ENCODE measurements at regions not wholly inside any gene's neighbourhood (a gene's known extent, or its start where the extent isn't known, plus 50 kb on each side); places are given as distances from the start of the nearest gene placed in this dataset.

GRCh38 chr15:36271048-36271447 lies 308.4 kb upstream of the CDIN1 start:
- FAIRE-seq (no peak), DNase-seq (ENCODE audit: insufficient read length) (no peak)
- TF ChIP-seq POLR2A (IDR thresholded peaks at IDR 0.05; ENCODE audit: low read depth, low read length) (no peak), TAF1 (IDR thresholded peaks at IDR 0.05; ENCODE audit: borderline replicate concordance, low read depth, low read length) (no peak), POLR2AphosphoS5 (IDR thresholded peaks at IDR 0.05; ENCODE audit: low read depth, low read length) (no peak)

DNA sequence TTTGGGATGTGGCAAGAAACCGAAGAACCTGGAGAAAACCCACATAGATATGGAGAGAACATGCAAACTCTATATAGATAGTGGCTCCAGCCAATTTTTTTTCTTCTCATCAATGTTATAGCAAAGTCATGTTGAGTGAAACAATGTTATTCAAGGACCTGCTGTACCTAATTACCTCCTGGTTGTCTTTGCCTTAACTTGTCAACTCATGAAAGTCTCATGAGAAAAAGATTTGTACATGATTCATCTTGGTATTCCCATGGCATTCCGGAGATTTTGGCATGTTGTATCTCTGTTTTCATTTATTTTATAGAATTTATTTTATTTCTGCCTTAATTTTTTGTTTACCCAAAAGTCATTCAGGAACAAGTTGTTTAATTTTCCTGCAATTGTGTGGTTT lies 303.8 kb upstream of the CDIN1 start:
- FAIRE-seq: no peak
- TF ChIP-seq POLR2AphosphoS5 (IDR thresholded peaks at IDR 0.05; ENCODE audit: low read depth, low read length) (no peak), POLR2A (IDR thresholded peaks at IDR 0.05; ENCODE audit: low read depth, low read length) (no peak), TAF1 (IDR thresholded peaks at IDR 0.05; ENCODE audit: borderline replicate concordance, low read depth, low read length) (no peak)
- DNase-seq (ENCODE audit: insufficient read length): no peak

GRCh38 chr15:36278219-36278618 lies 301.2 kb upstream of the CDIN1 start:
- TF ChIP-seq POLR2AphosphoS5 (IDR thresholded peaks at IDR 0.05; ENCODE audit: low read depth, low read length): no peak
- no peak for TF ChIP-seq TAF1 (IDR thresholded peaks at IDR 0.05; ENCODE audit: borderline replicate concordance, low read depth, low read length)
- no peak for TF ChIP-seq POLR2A (IDR thresholded peaks at IDR 0.05; ENCODE audit: low read depth, low read length)
- FAIRE-seq (no peak), DNase-seq (ENCODE audit: insufficient read length) (no peak)

- TF ChIP-seq POLR2A (IDR thresholded peaks at IDR 0.05; ENCODE audit: low read depth, low read length): no peak
- no peak for TF ChIP-seq TAF1 (IDR thresholded peaks at IDR 0.05; ENCODE audit: borderline replicate concordance, low read depth, low read length)
- TF ChIP-seq POLR2AphosphoS5 (IDR thresholded peaks at IDR 0.05; ENCODE audit: low read depth, low read length): no peak
- FAIRE-seq: no peak
- DNase-seq (ENCODE audit: insufficient read length): no peak
Observed at GRCh38 chr15:36282821-36283220, 296.6 kb upstream of the CDIN1 start.

GRCh38 chr15:36284911-36285310 lies 294.5 kb upstream of the CDIN1 start:
- no peak for DNase-seq (ENCODE audit: insufficient read length)
- TF ChIP-seq POLR2AphosphoS5 (IDR thresholded peaks at IDR 0.05; ENCODE audit: low read depth, low read length) (no peak), TAF1 (IDR thresholded peaks at IDR 0.05; ENCODE audit: borderline replicate concordance, low read depth, low read length) (no peak), POLR2A (IDR thresholded peaks at IDR 0.05; ENCODE audit: low read depth, low read length) (no peak)

GRCh38 chr15:36291501-36291900 lies 287.9 kb upstream of the CDIN1 start:
- no peak for TF ChIP-seq POLR2A (IDR thresholded peaks at IDR 0.05; ENCODE audit: low read depth, low read length)
- TF ChIP-seq POLR2AphosphoS5 (IDR thresholded peaks at IDR 0.05; ENCODE audit: low read depth, low read length): no peak
- TF ChIP-seq TAF1 (IDR thresholded peaks at IDR 0.05; ENCODE audit: borderline replicate concordance, low read depth, low read length): no peak
- no peak for FAIRE-seq
- no peak for DNase-seq (ENCODE audit: insufficient read length)

More at GRCh38 chr15:36284911-36285310, 294.5 kb upstream of the CDIN1 start:
- no peak for FAIRE-seq

GRCh38 chr15:36294359-36294758 lies 285.1 kb upstream of the CDIN1 start:
- DNase-seq (ENCODE audit: insufficient read length): no peak
- TF ChIP-seq POLR2AphosphoS5 (IDR thresholded peaks at IDR 0.05; ENCODE audit: low read depth, low read length) (no peak), POLR2A (IDR thresholded peaks at IDR 0.05; ENCODE audit: low read depth, low read length) (no peak), TAF1 (IDR thresholded peaks at IDR 0.05; ENCODE audit: borderline replicate concordance, low read depth, low read length) (no peak)
- no peak for FAIRE-seq

DNA sequence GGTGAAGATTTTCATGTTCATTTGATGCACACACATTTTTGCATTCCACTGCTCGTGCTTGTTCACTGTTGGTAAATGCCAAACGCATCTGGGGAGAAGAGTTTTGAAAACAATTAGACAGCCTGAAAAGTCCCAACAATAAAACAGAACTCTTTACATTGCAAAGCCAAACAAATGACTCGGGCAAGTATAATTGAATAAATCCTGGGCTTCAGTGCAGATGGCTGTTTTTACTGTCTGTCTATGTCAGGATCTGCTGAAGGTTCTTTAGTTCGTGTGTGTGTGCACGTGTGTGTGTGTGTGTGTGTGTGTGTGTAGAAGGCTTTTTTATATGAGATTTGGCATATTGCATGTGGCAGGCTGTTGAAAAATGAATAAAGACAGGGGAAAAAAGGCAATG lies 277.5 kb upstream of the CDIN1 start:
- FAIRE-seq (no peak), DNase-seq (ENCODE audit: insufficient read length) (no peak)
- no peak for TF ChIP-seq POLR2AphosphoS5 (IDR thresholded peaks at IDR 0.05; ENCODE audit: low read depth, low read length)
- TF ChIP-seq TAF1 (IDR thresholded peaks at IDR 0.05; ENCODE audit: borderline replicate concordance, low read depth, low read length): no peak
- TF ChIP-seq POLR2A (IDR thresholded peaks at IDR 0.05; ENCODE audit: low read depth, low read length): no peak

- DNase-seq (ENCODE audit: insufficient read length) (no peak), FAIRE-seq (no peak)
Observed at GRCh38 chr15:36313021-36313420, 266.4 kb upstream of the CDIN1 start.

DNA sequence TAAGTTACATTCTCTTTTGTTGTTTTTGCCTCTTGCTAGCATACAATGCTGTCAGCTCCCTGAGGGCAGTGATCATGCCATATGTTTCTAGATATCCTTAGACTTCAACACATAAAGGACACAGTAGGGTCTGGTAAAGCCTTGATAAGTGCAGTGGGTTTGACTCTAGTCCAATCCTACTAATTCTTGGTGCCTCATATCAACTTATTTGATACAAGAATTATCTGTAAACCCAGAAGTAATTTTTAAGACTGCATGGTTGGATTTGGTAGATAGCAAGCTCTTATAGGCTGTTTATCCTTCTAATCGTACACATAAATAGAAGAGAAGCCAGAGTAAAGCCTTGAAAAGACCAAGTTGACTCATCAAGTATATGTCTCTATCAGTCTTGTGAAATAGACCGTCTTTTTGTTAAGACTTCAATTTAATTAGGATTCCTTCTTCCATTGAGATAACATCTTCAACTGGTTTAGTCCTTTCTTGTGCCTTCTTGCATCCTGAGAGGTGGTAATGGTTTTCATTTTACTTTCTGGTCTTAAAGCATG lies 265.6 kb upstream of the CDIN1 start:
- no peak for FAIRE-seq
- TF ChIP-seq POLR2AphosphoS5 (IDR thresholded peaks at IDR 0.05; ENCODE audit: low read depth, low read length) (no peak), POLR2A (IDR thresholded peaks at IDR 0.05; ENCODE audit: low read depth, low read length) (no peak), TAF1 (IDR thresholded peaks at IDR 0.05; ENCODE audit: borderline replicate concordance, low read depth, low read length) (no peak)
- no peak for DNase-seq (ENCODE audit: insufficient read length)

More at GRCh38 chr15:36313021-36313420, 266.4 kb upstream of the CDIN1 start:
- no peak for TF ChIP-seq POLR2AphosphoS5 (IDR thresholded peaks at IDR 0.05; ENCODE audit: low read depth, low read length)
- TF ChIP-seq POLR2A (IDR thresholded peaks at IDR 0.05; ENCODE audit: low read depth, low read length): no peak
- TF ChIP-seq TAF1 (IDR thresholded peaks at IDR 0.05; ENCODE audit: borderline replicate concordance, low read depth, low read length): no peak

GRCh38 chr15:36315649-36316048 lies 263.8 kb upstream of the CDIN1 start:
- no peak for FAIRE-seq
- TF ChIP-seq TAF1 (IDR thresholded peaks at IDR 0.05; ENCODE audit: borderline replicate concordance, low read depth, low read length) (no peak), POLR2AphosphoS5 (IDR thresholded peaks at IDR 0.05; ENCODE audit: low read depth, low read length) (no peak), POLR2A (IDR thresholded peaks at IDR 0.05; ENCODE audit: low read depth, low read length) (no peak)
- DNase-seq (ENCODE audit: insufficient read length): no peak

DNA sequence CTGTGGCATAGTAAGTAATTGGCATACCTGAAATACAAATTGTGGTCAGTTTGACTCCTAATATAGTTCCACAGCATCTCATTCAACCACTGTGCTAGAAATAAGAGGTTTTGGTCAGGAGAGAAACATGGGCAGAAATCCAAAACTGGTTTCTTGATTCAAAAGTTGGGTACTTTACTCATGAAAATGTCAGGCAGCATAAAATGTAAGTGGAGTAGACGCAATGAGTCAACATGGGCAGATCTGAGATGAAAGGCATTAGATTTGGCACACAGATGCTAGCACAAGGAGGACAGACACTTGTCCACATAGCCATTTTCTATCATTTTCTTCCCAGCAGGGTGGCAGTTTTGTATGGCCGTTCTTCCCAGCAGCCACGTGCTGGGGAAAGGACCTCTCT lies 255.8 kb upstream of the CDIN1 start:
- TF ChIP-seq POLR2AphosphoS5 (IDR thresholded peaks at IDR 0.05; ENCODE audit: low read depth, low read length) (no peak), POLR2A (IDR thresholded peaks at IDR 0.05; ENCODE audit: low read depth, low read length) (no peak), TAF1 (IDR thresholded peaks at IDR 0.05; ENCODE audit: borderline replicate concordance, low read depth, low read length) (no peak)
- no peak for FAIRE-seq
- DNase-seq (ENCODE audit: insufficient read length): no peak
